Duodenal mucosa (tissue), 2 donors: ENCODE measurements at regions not wholly inside any gene's neighbourhood (a gene's known extent, or its start where the extent isn't known, plus 50 kb on each side); places are given as distances from the start of the nearest gene placed in this dataset.

Experiments
- H3K27ac ChIP-seq: one replicate; pipeline ENCODE4 v1.7.0; 2013; ENCODE audit warnings: low read depth, low read length
- H3K27me3 ChIP-seq, 2 donors: one replicate each; pipeline ENCODE4 v1.7.0; 2013; ENCODE audit warnings: low read length in 2 of 2, control low read depth in 1 of 2; ENCODE audit not compliant: insufficient read depth in 2 of 2, control insufficient read depth in 1 of 2
- H3K36me3 ChIP-seq, 2 donors: one replicate each; pipeline ENCODE4 v1.7.0; 2013; ENCODE audit warnings: low read length in 2 of 2, control low read depth in 1 of 2; ENCODE audit not compliant: insufficient read depth in 2 of 2, control insufficient read depth in 1 of 2
- H3K4me1 ChIP-seq, 2 donors: one replicate each; pipeline ENCODE4 v1.7.0; 2013; ENCODE audit warnings: low read length in 2 of 2, control low read depth in 1 of 2; ENCODE audit not compliant: insufficient read depth in 2 of 2, control insufficient read depth in 1 of 2
- H3K4me3 ChIP-seq, 2 donors: one replicate each; pipeline ENCODE4 v1.7.0; 2013; ENCODE audit warnings: low read length in 2 of 2, low read depth in 1 of 2
- H3K9ac ChIP-seq, 2 donors: one replicate each; pipeline ENCODE4 v1.7.0; 2013; ENCODE audit warnings: low read length in 2 of 2, low read depth in 1 of 2
- H3K9me3 ChIP-seq, 2 donors: one replicate each; pipeline ENCODE4 v1.7.0; 2013; ENCODE audit warnings: low read length in 2 of 2, control low read depth in 1 of 2; ENCODE audit not compliant: control insufficient read depth in 1 of 2

DNA sequence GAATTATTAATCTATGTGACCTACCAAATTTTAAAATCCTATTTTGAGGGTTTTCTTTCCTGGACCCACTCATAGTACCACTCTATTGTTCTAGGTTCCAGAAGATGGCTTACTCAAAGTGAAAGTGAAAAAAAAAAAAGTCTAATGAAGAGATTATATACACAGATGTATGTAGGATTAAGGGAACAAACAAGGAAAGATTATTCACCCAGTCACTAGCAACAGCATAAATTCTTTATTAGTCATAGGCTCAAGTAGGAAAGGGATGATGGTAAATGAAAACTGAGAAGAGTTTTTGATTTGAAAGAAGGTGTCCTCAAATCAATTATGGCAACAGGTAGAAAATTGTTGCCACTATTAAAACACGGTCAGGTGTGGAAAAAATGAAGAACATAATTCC is 923.7 kb downstream of the TBC1D32 start:
- no peak overlapping the region for H3K4me3 ChIP-seq
- H3K27ac ChIP-seq, result no peak overlapping the region
- H3K9me3 ChIP-seq, result no peaks in the 10 kb centered on the region
- H3K9ac ChIP-seq, result no peak overlapping the region
- no peaks in the 10 kb centered on the region for H3K4me1 ChIP-seq
- H3K27me3 ChIP-seq, result no peaks in the 10 kb centered on the region
- H3K36me3 ChIP-seq, result no peaks in the 10 kb centered on the region

DNA sequence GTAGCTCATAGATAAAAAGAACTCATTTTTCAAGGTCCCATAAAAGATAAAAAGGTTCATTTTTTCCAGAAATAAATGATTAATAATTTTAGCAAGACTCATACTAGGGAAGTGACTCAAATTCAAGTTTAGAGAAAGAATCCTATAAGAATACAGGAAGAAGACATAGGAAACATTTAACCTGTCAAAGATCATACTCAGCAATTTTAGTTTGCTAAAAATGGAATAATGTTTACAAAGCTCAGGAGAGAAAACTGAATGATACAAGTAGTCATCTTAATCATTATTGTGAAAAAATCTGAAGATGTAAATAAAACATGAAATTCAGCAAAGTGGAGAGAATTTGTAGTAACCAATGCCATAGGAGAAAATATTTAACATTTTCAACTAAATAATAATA is 926.6 kb downstream of the TBC1D32 start:
- H3K4me1 ChIP-seq, result no peaks in the 10 kb centered on the region
- no peak overlapping the region for H3K27ac ChIP-seq
- no peaks in the 10 kb centered on the region for H3K36me3 ChIP-seq
- H3K27me3 ChIP-seq, result no peaks in the 10 kb centered on the region
- no peak overlapping the region for H3K9ac ChIP-seq
- no peaks in the 10 kb centered on the region for H3K9me3 ChIP-seq
- H3K4me3 ChIP-seq, result no peak overlapping the region

DNA sequence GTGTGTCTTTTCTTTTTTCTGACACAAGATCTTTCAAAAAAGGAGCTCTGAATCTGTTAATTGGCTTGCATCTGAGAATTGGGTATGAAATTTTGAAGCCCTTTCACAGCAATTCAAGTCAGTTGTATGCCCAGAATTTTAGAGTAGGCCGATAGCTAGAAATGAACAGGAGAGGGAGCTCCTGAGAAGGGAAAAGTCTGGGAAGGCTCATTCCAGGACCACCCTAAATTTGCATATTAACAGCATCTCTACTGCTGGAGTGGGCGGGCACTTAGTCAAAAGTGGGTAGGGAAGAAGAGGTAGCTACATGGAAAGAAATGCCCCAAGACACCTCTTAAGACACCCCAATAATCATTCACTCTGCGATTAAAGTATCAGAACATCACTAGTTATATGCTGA is 928.3 kb downstream of the TBC1D32 start:
- H3K4me1 ChIP-seq, result no peaks in the 10 kb centered on the region
- H3K27ac ChIP-seq, result no peak overlapping the region

DNA sequence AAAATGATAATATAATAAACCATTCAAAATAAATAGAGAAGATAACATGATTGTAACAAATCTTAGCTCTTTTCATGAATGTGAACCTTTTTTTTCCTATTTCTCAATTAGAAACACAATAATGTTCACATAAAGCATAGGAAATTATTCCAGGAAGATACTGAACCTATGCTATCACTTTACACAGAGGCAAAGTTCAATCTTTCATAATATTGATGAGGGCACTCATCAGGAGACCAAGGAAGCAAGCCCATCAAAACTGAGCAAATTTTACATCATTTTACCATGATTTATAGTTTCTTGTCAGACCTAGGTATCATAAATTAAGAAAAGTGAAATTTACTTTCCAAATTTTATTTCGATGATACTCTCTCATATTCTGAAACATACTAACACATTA is 938.5 kb downstream of the TBC1D32 start:
- Histone ChIP-seq H3K9ac (no peak overlapping the region), H3K36me3 (no peaks in the 10 kb centered on the region), H3K4me1 (no peaks in the 10 kb centered on the region), H3K9me3 (no peaks in the 10 kb centered on the region), H3K4me3 (no peak overlapping the region), H3K27me3 (no peaks in the 10 kb centered on the region), H3K27ac (no peak overlapping the region)

More for the DNA sequence above, 928.3 kb downstream of the TBC1D32 start:
- no peak overlapping the region for H3K9ac ChIP-seq
- no peaks in the 10 kb centered on the region for H3K9me3 ChIP-seq
- no peaks in the 10 kb centered on the region for H3K36me3 ChIP-seq
- H3K4me3 ChIP-seq, result no peak overlapping the region
- H3K27me3 ChIP-seq, result no peaks in the 10 kb centered on the region

- H3K9me3 ChIP-seq, result no peaks in the 10 kb centered on the region
These were observed 939.0 kb downstream of the TBC1D32 start for GRCh38 chr6:120395330-120395729.

GRCh38 chr6:120392941-120393340 is 941.3 kb downstream of the TBC1D32 start:
- no peaks in the 10 kb centered on the region for H3K36me3 ChIP-seq
- H3K27ac ChIP-seq, result no peak overlapping the region
- no peaks in the 10 kb centered on the region for H3K27me3 ChIP-seq
- no peak overlapping the region for H3K4me3 ChIP-seq
- H3K4me1 ChIP-seq, result no peaks in the 10 kb centered on the region
- no peaks in the 10 kb centered on the region for H3K9me3 ChIP-seq
- H3K9ac ChIP-seq, result no peak overlapping the region

More at GRCh38 chr6:120395330-120395729, 939.0 kb downstream of the TBC1D32 start:
- no peak overlapping the region for H3K9ac ChIP-seq
- H3K4me3 ChIP-seq, result no peak overlapping the region
- no peaks in the 10 kb centered on the region for H3K27me3 ChIP-seq
- no peaks in the 10 kb centered on the region for H3K4me1 ChIP-seq
- H3K27ac ChIP-seq, result no peak overlapping the region
- no peaks in the 10 kb centered on the region for H3K36me3 ChIP-seq

- no peaks in the 10 kb centered on the region for H3K36me3 ChIP-seq
These were observed 949.6 kb downstream of the TBC1D32 start for GRCh38 chr6:120384671-120385070.

GRCh38 chr6:120383681-120384080 is 950.6 kb downstream of the TBC1D32 start:
- Histone ChIP-seq H3K9me3 (no peaks in the 10 kb centered on the region), H3K9ac (no peak overlapping the region), H3K36me3 (no peaks in the 10 kb centered on the region), H3K4me1 (no peaks in the 10 kb centered on the region), H3K27ac (no peak overlapping the region), H3K4me3 (no peak overlapping the region), H3K27me3 (no peaks in the 10 kb centered on the region)

More at GRCh38 chr6:120384671-120385070, 949.6 kb downstream of the TBC1D32 start:
- Histone ChIP-seq H3K4me1 (no peaks in the 10 kb centered on the region), H3K9me3 (no peaks in the 10 kb centered on the region), H3K9ac (no peak overlapping the region), H3K27me3 (no peaks in the 10 kb centered on the region), H3K27ac (no peak overlapping the region), H3K4me3 (no peak overlapping the region)

DNA sequence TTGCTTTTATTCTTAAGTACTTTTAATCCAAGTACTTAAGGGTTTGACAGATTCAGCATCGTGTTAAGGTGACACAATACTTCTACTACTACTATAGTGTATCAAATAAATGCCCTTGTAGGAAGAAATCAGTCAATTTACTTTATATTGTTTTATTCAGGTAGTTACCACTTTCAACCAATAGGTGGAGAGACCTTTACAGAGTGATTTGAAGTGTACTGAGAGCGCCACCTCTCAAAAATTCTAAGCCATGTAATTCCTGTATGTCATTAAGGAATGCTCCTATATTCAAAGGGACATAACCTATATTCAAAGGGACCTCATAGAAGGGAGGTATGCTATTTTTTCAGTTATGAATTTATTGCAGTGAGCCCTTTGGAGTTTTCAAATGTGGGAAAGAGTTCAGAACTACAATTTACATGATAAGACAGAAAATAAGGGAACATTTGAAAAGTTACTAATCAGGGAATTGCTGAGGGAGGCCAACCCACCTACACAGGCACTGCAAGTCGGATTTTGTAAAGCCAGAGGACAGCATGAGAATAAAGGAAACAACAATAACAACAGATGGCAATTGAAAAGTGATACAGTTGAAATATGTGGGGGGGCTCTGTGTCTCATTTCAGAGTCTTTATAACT is 955.6 kb downstream of the TBC1D32 start:
- Histone ChIP-seq H3K4me3 (no peak overlapping the region), H3K27me3 (no peaks in the 10 kb centered on the region), H3K9me3 (no peaks in the 10 kb centered on the region), H3K36me3 (no peaks in the 10 kb centered on the region), H3K27ac (no peak overlapping the region), H3K4me1 (no peaks in the 10 kb centered on the region), H3K9ac (no peak overlapping the region)

DNA sequence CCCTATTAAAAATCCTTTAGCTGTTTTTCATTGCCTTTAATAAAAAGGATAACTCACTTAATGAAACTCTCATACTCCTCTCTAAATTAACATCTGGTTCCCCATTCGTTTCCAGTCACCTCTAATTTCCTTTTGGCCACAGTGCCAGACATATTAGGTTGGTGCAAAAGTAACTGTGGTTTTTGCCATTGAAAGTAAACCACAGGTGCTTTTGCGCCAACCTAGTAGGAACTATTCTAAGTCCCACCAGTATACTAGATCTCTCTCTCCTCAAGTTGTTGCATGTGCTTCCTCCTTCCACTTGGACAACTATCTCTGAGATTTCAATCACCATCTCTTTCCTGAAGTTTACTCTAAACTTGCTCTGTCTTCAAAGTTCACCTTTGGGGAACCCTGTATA is 961.1 kb downstream of the TBC1D32 start:
- no peak overlapping the region for H3K9ac ChIP-seq
- H3K4me3 ChIP-seq, result no peak overlapping the region
- no peaks in the 10 kb centered on the region for H3K9me3 ChIP-seq
- no peaks in the 10 kb centered on the region for H3K36me3 ChIP-seq
- H3K27me3 ChIP-seq, result no peaks in the 10 kb centered on the region
- no peaks in the 10 kb centered on the region for H3K4me1 ChIP-seq
- no peak overlapping the region for H3K27ac ChIP-seq

GRCh38 chr6:120363429-120363828 is 970.9 kb downstream of the TBC1D32 start:
- no peaks in the 10 kb centered on the region for H3K4me1 ChIP-seq
- H3K4me3 ChIP-seq, result no peak overlapping the region
- H3K27ac ChIP-seq, result no peak overlapping the region
- H3K9me3 ChIP-seq, result peaks cover 3 to 12% of the 10 kb centered on the region in 2 donors
- no peaks in the 10 kb centered on the region for H3K36me3 ChIP-seq
- H3K9ac ChIP-seq, result no peak overlapping the region
- H3K27me3 ChIP-seq, result no peaks in the 10 kb centered on the region
